Neural progenitor cell (in vitro differentiated cells): ENCODE measurements at regions not wholly inside any gene's neighbourhood (a gene's known extent, or its start where the extent isn't known, plus 50 kb on each side); places are given as distances from the start of the nearest gene placed in this dataset.
A peak's percentile ranks its signal among the peaks of the same experiment; 100 is the strongest.

Experiments used
- DNase-seq: peaks from one replicate; pipeline ENCODE4 v3.0.0-alpha.2; 2016; ENCODE audit warnings: low spot score
- H2AFZ ChIP-seq: fragments of 200-600 bp; sonication (generic); replicated peaks from 2 replicates; pipeline ENCODE4 v1.6.1; 2016; ENCODE audit warnings: antibody characterized with exemption
- H3F3A ChIP-seq: fragments of 200-600 bp; sonication (generic); 2 replicates; pipeline ENCODE4 v1.6.1; 2016; ENCODE audit warnings: antibody characterized with exemption, low read depth
- H3K27ac ChIP-seq: fragments of 200-600 bp; sonication (generic); 2 replicates; pipeline ENCODE4 v1.5.1; 2016; ENCODE audit warnings: mild to moderate bottlenecking
- H3K27me3 ChIP-seq: fragments of 200-600 bp; sonication (generic); 2 replicates; pipeline ENCODE4 v1.6.1; 2016; ENCODE audit warnings: mild to moderate bottlenecking, moderate library complexity
- H3K36me3 ChIP-seq: fragments of 200-600 bp; sonication (generic); 2 replicates; pipeline ENCODE4 v1.5.1; 2016
- H3K4me1 ChIP-seq: fragments of 200-600 bp; sonication (generic); 2 replicates; pipeline ENCODE4 v1.6.1; 2016; ENCODE audit warnings: mixed run types
- H3K4me2 ChIP-seq: fragments of 200-600 bp; sonication (generic); 2 replicates; pipeline ENCODE4 v1.6.1; 2016
- H3K4me3 ChIP-seq: fragments of 200-600 bp; sonication (generic); 2 replicates; pipeline ENCODE4 v1.5.1; 2016
- H3K79me2 ChIP-seq: fragments of 200-600 bp; sonication (generic); 2 replicates; pipeline ENCODE4 v1.6.1; 2016; ENCODE audit warnings: low read depth
- H3K9ac ChIP-seq: fragments of 200-600 bp; sonication (generic); 2 replicates; pipeline ENCODE4 v1.6.1; 2016
- H3K9me3 ChIP-seq: fragments of 200-600 bp; sonication (generic); 2 replicates; pipeline ENCODE4 v1.5.1; 2016; ENCODE audit warnings: low read depth
- H4K20me1 ChIP-seq: fragments of 200-600 bp; sonication (generic); 2 replicates; pipeline ENCODE4 v1.6.1; 2016; ENCODE audit warnings: low read depth
- H3K27ac Mint-ChIP-seq: 3 replicates; pipeline ENCODE4 v1.8.0; 2021; ENCODE audit warnings: mixed read lengths
- H3K27me3 Mint-ChIP-seq: 2 replicates; pipeline ENCODE4 v1.8.0; 2022; ENCODE audit warnings: low read depth, mild to moderate bottlenecking, inconsistent platforms, moderate library complexity, mixed read lengths; ENCODE audit not compliant: insufficient read depth
- H3K36me3 Mint-ChIP-seq: 3 replicates; pipeline ENCODE4 v1.8.0; 2021; ENCODE audit warnings: mixed read lengths
- H3K4me1 Mint-ChIP-seq: 3 replicates; pipeline ENCODE4 v1.8.0; 2021; ENCODE audit warnings: mixed read lengths
- H3K4me3 Mint-ChIP-seq: 3 replicates; pipeline ENCODE4 v1.8.0; 2021; ENCODE audit warnings: mild to moderate bottlenecking, moderate library complexity, mixed read lengths
- H3K9me3 Mint-ChIP-seq: 3 replicates; pipeline ENCODE4 v1.8.0; 2020; ENCODE audit warnings: mixed read lengths
- CTCF ChIP-seq: fragments of 200-600 bp; sonication (generic); IDR thresholded peaks from 2 replicates; pipeline ENCODE4 v1.5.1; 2017; ENCODE audit warnings: antibody characterized with exemption, mild to moderate bottlenecking
- EZH2 ChIP-seq: fragments of 200-600 bp; sonication (generic); IDR thresholded peaks from 2 replicates; pipeline ENCODE4 v1.6.1; 2017; ENCODE audit warnings: antibody characterized with exemption, mild to moderate bottlenecking, moderate library complexity
- EZH2phosphoT487 ChIP-seq: fragments of 200-600 bp; sonication (generic); IDR thresholded peaks from 2 replicates; pipeline ENCODE4 v1.6.1; 2017; ENCODE audit warnings: antibody characterized with exemption

DNA sequence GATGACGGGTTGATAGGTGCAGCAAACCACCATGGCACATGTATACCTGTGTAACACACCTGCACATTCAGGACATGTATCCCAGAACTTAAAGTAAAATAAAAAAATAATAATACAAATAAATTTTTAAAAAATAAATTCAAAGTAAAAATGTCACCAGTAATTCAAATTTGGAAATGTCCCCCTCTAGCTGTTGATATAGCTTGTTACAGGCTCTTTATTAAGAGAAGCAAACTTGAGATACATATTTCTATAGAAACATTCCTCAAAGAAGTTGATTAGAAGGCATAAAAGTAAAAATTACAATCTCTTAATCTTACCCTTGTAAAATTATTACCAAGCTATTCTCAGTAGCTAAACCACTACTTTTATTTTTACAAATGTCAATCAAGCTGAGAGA is 1397.0 kb downstream of the FAM133A start:
- Histone ChIP-seq H3F3A (no peaks in the 10 kb centered on the region), H3K36me3 (no peaks in the 10 kb centered on the region), H2AFZ (no peak overlapping the region), H3K79me2 (no peaks in the 10 kb centered on the region), H3K4me3 (no peak overlapping the region), H3K9me3 (no peaks in the 10 kb centered on the region), H3K9ac (no peak overlapping the region), H4K20me1 (no peaks in the 10 kb centered on the region), H3K4me1 (no peaks in the 10 kb centered on the region), H3K27ac (no peak overlapping the region), H3K4me2 (no peak overlapping the region), H3K27me3 (no peaks in the 10 kb centered on the region)
- Mint-ChIP-seq H3K4me1 (no peaks in the 10 kb centered on the region), H3K27ac (no peak overlapping the region), H3K4me3 (no peak overlapping the region), H3K27me3 (no peaks in the 10 kb centered on the region), H3K9me3 (no peaks in the 10 kb centered on the region), H3K36me3 (no peaks in the 10 kb centered on the region)
- DNase-seq = no peak
- TF ChIP-seq EZH2 (no peak), CTCF (peak; percentile 22)

GRCh38 chrX:95071621-95072020 is 1397.6 kb downstream of the FAM133A start:
- Histone ChIP-seq H3K9me3 (no peaks in the 10 kb centered on the region), H3K4me1 (no peaks in the 10 kb centered on the region), H3F3A (no peaks in the 10 kb centered on the region), H3K79me2 (no peaks in the 10 kb centered on the region), H3K4me3 (no peak overlapping the region), H3K9ac (no peak overlapping the region), H3K36me3 (no peaks in the 10 kb centered on the region), H3K27me3 (no peaks in the 10 kb centered on the region), H3K27ac (no peak overlapping the region), H3K4me2 (no peak overlapping the region), H4K20me1 (no peaks in the 10 kb centered on the region), H2AFZ (peak overlapping the region; percentile 40)
- no peaks in the 10 kb centered on the region for H3K9me3 Mint-ChIP-seq
- H3K4me3 Mint-ChIP-seq = no peak overlapping the region
- no peaks in the 10 kb centered on the region for H3K27me3 Mint-ChIP-seq
- no peak overlapping the region for H3K27ac Mint-ChIP-seq
- no peaks in the 10 kb centered on the region for H3K4me1 Mint-ChIP-seq
- H3K36me3 Mint-ChIP-seq = no peaks in the 10 kb centered on the region
- DNase-seq = no peak
- TF ChIP-seq EZH2phosphoT487 = no peak

- Histone ChIP-seq H4K20me1 (no peaks in the 10 kb centered on the region), H3K36me3 (no peaks in the 10 kb centered on the region), H3K79me2 (no peaks in the 10 kb centered on the region), H3K9me3 (no peaks in the 10 kb centered on the region), H3F3A (no peaks in the 10 kb centered on the region), H3K27ac (no peak overlapping the region), H3K4me3 (no peak overlapping the region), H3K4me1 (no peaks in the 10 kb centered on the region), H2AFZ (no peak overlapping the region), H3K27me3 (no peaks in the 10 kb centered on the region), H3K4me2 (no peak overlapping the region), H3K9ac (no peak overlapping the region)
- Mint-ChIP-seq H3K9me3 (no peaks in the 10 kb centered on the region), H3K27me3 (no peaks in the 10 kb centered on the region), H3K27ac (no peak overlapping the region), H3K36me3 (no peaks in the 10 kb centered on the region), H3K4me3 (no peak overlapping the region), H3K4me1 (no peaks in the 10 kb centered on the region)
- peak; percentile 67 for DNase-seq
- TF ChIP-seq EZH2 = no peak
- TF ChIP-seq CTCF = peak; percentile 85
- no peak for TF ChIP-seq EZH2phosphoT487
These were observed 1402.4 kb downstream of the FAM133A start for GRCh38 chrX:95076449-95076848.

DNA sequence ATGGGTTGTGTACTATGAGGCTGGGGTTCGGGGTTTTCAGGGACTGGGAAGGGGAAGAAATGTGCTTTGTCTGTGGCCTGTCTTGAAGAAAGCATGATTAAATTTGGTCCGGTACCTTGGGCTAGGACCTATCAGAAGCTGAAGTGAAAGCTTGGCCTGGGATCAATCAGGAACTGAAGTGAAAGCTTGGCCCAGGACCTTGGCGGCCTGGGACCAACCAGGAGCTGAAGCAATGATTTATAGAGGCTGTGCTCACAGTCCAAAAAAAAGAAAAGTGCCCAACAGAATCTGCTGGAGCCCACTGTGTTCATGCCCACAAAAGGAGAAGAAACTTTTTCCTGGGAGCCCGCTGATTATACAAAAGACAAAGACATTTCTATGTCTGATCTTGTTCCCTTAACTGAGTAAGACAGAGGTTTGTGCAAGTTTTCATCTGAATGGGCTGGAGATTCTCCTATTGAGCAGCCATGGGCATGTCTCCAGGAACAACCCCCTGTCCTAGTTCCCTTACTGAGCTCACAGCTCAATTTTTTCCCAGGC is 1427.9 kb downstream of the FAM133A start:
- Histone ChIP-seq H3K4me2 (no peak overlapping the region), H3K27ac (no peak overlapping the region), H3K36me3 (no peaks in the 10 kb centered on the region), H4K20me1 (no peaks in the 10 kb centered on the region), H3K4me1 (no peaks in the 10 kb centered on the region), H3K79me2 (no peaks in the 10 kb centered on the region), H3K27me3 (no peaks in the 10 kb centered on the region), H3K4me3 (no peak overlapping the region), H2AFZ (no peak overlapping the region), H3F3A (no peaks in the 10 kb centered on the region), H3K9ac (no peak overlapping the region), H3K9me3 (no peaks in the 10 kb centered on the region)
- Mint-ChIP-seq H3K27ac (no peak overlapping the region), H3K36me3 (no peaks in the 10 kb centered on the region), H3K4me3 (no peak overlapping the region), H3K27me3 (no peaks in the 10 kb centered on the region), H3K9me3 (no peaks in the 10 kb centered on the region), H3K4me1 (peaks cover 6% of the 10 kb centered on the region)
- TF ChIP-seq CTCF (no peak), EZH2phosphoT487 (no peak), EZH2 (no peak)
- no peak for DNase-seq
